ENCODE measurements at regions not wholly inside any gene's neighbourhood (a gene's known extent, or its start where the extent isn't known, plus 50 kb on each side); places are given as distances from the start of the nearest gene placed in this dataset.

- ChIA-PET RAD21 (ENCODE audit: unreplicated experiment) (no interaction called here), CTCF (no interaction called here), POLR2A (interaction anchor here (0.6 kb wide), 1 partner anchor 47 kb away, joined by 8 read pairs; no protein-coding TSS in a partner anchor), SMC1A (ENCODE audit: uncharacterized antibody, unreplicated experiment) (interaction anchor here (0.6 kb wide), 1 partner anchor 16 kb away, joined by 3 read pairs; no protein-coding TSS in a partner anchor)
- H3K4me3 ChIP-seq, result no peak overlapping the region
- no peaks in the 10 kb centered on the region for H3K9me3 ChIP-seq (replicated peaks; ENCODE audit: control insufficient read depth, insufficient read depth, low read length)
- intact Hi-C loops (cut with micrococcal nuclease; ENCODE audit: unreplicated experiment), result no loop called here
- in situ Hi-C loops (cut with MboI), result no loop called here
- H4K20me1 ChIP-seq (ENCODE audit: control insufficient read depth, insufficient read depth), result no peaks in the 10 kb centered on the region
- no peak overlapping the region for H3K4me2 ChIP-seq (ENCODE audit: control insufficient read depth, insufficient read depth)
- no peak overlapping the region for H3K9ac ChIP-seq (ENCODE audit: control insufficient read depth, insufficient read depth, low read length)
- FAIRE-seq, result no peak
- no peaks in the 10 kb centered on the region for H3K4me1 ChIP-seq (ENCODE audit: control insufficient read depth, insufficient read depth, low read length)
- no peak overlapping the region for H3K27ac ChIP-seq (ENCODE audit: control insufficient read depth, insufficient read depth)
- ATAC-seq, result no peak
- H3K27me3 ChIP-seq (replicated peaks in 1 of 2; ENCODE audit: control insufficient read depth in 2 of 2, insufficient read depth in 2 of 2, low read length in 1 of 2), result 0 out of 4 replicates have a peak, but pooled peaks cover 0 to 2% of the 10 kb centered on the region in 2 experiments
- 40% methylated on average over 30 of the region's 30 CpGs for WGBS (ENCODE audit: insufficient coverage, insufficient replicate concordance, low lambda C conversion rate, missing lambda C conversion rate)
- no peak overlapping the region for H2AFZ ChIP-seq (ENCODE audit: control insufficient read depth, low read depth, low read length)
- no peaks in the 10 kb centered on the region for H3K36me3 ChIP-seq (ENCODE audit: control insufficient read depth in 2 of 2, insufficient read depth in 2 of 2, low read length in 1 of 2)
- no peaks in the 10 kb centered on the region for H3K79me2 ChIP-seq (ENCODE audit: control insufficient read depth, insufficient read depth, low read length)
- no TSS peak for BruUV-seq (replicated peaks)
- DNase-seq (ENCODE audit: low read depth, low spot score), result no peak
- TF ChIP-seq SIN3A (IDR thresholded peaks at IDR 0.05; ENCODE audit: low read depth, low read length) (no peak), E2F4 (IDR thresholded peaks at IDR 0.05; ENCODE audit: low read depth, low read length) (no peak), SP1 (IDR thresholded peaks at IDR 0.05; ENCODE audit: low read depth, low read length) (no peak), PBX3 (IDR thresholded peaks at IDR 0.05; ENCODE audit: insufficient replicate concordance, low read depth, low read length) (no peak), EED (IDR thresholded peaks at IDR 0.05; ENCODE audit: low read depth) (no peak), EGR1 (IDR thresholded peaks at IDR 0.05; ENCODE audit: borderline replicate concordance in 1 of 2, low read depth in 2 of 2, low read length in 2 of 2) (no peak), FOXK2 (IDR thresholded peaks at IDR 0.05) (no peak), JUNB (IDR thresholded peaks at IDR 0.05) (no peak), JUND (IDR thresholded peaks at IDR 0.05; ENCODE audit: low read depth, low read length) (no peak), ZBTB40 (IDR thresholded peaks at IDR 0.05; ENCODE audit: borderline replicate concordance) (no peak)
- TF ChIP-seq, protein P1, sequence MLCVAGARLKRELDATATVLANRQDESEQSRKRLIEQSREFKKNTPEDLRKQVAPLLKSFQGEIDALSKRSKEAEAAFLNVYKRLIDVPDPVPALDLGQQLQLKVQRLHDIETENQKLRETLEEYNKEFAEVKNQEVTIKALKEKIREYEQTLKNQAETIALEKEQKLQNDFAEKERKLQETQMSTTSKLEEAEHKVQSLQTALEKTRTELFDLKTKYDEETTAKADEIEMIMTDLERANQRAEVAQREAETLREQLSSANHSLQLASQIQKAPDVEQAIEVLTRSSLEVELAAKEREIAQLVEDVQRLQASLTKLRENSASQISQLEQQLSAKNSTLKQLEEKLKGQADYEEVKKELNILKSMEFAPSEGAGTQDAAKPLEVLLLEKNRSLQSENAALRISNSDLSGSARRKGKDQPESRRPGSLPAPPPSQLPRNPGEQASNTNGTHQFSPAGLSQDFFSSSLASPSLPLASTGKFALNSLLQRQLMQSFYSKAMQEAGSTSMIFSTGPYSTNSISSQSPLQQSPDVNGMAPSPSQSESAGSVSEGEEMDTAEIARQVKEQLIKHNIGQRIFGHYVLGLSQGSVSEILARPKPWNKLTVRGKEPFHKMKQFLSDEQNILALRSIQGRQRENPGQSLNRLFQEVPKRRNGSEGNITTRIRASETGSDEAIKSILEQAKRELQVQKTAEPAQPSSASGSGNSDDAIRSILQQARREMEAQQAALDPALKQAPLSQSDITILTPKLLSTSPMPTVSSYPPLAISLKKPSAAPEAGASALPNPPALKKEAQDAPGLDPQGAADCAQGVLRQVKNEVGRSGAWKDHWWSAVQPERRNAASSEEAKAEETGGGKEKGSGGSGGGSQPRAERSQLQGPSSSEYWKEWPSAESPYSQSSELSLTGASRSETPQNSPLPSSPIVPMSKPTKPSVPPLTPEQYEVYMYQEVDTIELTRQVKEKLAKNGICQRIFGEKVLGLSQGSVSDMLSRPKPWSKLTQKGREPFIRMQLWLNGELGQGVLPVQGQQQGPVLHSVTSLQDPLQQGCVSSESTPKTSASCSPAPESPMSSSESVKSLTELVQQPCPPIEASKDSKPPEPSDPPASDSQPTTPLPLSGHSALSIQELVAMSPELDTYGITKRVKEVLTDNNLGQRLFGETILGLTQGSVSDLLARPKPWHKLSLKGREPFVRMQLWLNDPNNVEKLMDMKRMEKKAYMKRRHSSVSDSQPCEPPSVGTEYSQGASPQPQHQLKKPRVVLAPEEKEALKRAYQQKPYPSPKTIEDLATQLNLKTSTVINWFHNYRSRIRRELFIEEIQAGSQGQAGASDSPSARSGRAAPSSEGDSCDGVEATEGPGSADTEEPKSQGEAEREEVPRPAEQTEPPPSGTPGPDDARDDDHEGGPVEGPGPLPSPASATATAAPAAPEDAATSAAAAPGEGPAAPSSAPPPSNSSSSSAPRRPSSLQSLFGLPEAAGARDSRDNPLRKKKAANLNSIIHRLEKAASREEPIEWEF (IDR thresholded peaks at IDR 0.05; ENCODE audit: insufficient replicate concordance, low read depth, low read length), result no peak
Measured at GRCh38 chr2:240290432-240291336, 144.8 kb upstream of the GPC1 start.

Data from GM12878 (cell line).